Adrenal gland (tissue), 9 donors: ENCODE measurements at regions not wholly inside any gene's neighbourhood (a gene's known extent, or its start where the extent isn't known, plus 50 kb on each side); places are given as distances from the start of the nearest gene placed in this dataset.

Experiments
- DNase-seq, 7 donors: peaks; one replicate each; pipeline ENCODE4 v3.0.0-alpha.2; 2019 to 2020
- H3K27ac ChIP-seq, 5 donors: fragments of 200-600 bp; sonication (generic) in 4 of 5; 1 replicate in 3 of 5; 2 replicates in 2 of 5; pipeline versions ENCODE4 v1.5.1 to v1.8.0; 2016 to 2020; ENCODE audit warnings: mild to moderate bottlenecking in 1 of 5
- H3K27me3 ChIP-seq: fragments of 200-600 bp; 2 replicates; pipeline ENCODE4 v1.8.0; 2021
- H3K36me3 ChIP-seq, 2 donors: fragments of 200-600 bp; replicated peaks in 1 of 2; 1 replicate in 1 of 2; 2 replicates in 1 of 2; pipeline versions ENCODE4 v1.5.1 to v1.8.0; 2018 to 2022
- H3K4me1 ChIP-seq, 2 donors: fragments of 200-600 bp; replicated peaks in 1 of 2; 1 replicate in 1 of 2; 2 replicates in 1 of 2; pipeline versions ENCODE4 v1.5.1 to v1.8.0; 2018 to 2021
- H3K4me3 ChIP-seq, 4 donors: fragments of 200-600 bp; sonication (generic) in 3 of 4; one replicate each; pipeline ENCODE4 v1.5.1; 2016 to 2018
- H3K9me3 ChIP-seq, 3 donors: fragments of 200-600 bp; sonication (generic) in 1 of 3; replicated peaks in 1 of 3; 1 replicate in 2 of 3; 2 replicates in 1 of 3; pipeline versions ENCODE4 v1.5.1 to v1.8.0; 2016 to 2021
- CTCF ChIP-seq, 6 experiments: fragments of 450-650 bp in 4 of 6; fragments of 200-600 bp in 2 of 6; sonication (generic) in 1 of 6; IDR thresholded peaks; 1 replicate in 5 of 6; 2 replicates in 1 of 6; pipeline versions ENCODE4 v1.5.1 to v1.8.0; 2016 to 2021; ENCODE audit warnings: antibody characterized with exemption in 6 of 6, mild to moderate bottlenecking in 2 of 6, moderate library complexity in 1 of 6
- POLR2A ChIP-seq, 2 donors: fragments of 450-650 bp; IDR thresholded peaks; one replicate each; pipeline ENCODE4 v1.6.1; 2017; ENCODE audit warnings: antibody characterized with exemption in 2 of 2, mild to moderate bottlenecking in 2 of 2, moderate library complexity in 1 of 2
- WGBS, 4 donors: extraction: QIAGEN DNeasy Blood & Tissue Kit in 2 of 4; methylation state at CpG; one replicate each; pipeline versions ENCODE4 v1.1.5 to v1.1.7; 2013 to 2017; 5-methylcytosine and 5-hydroxymethylcytosine counted together
- intact Hi-C, 2 donors: fragments of 100-400 bp; cut with DNase I; formaldehyde crosslinking; loops; one replicate each; pipeline versions ENCODE4 v1.14.1 to v1.15.0; 2022 to 2023
- donor health status: healthy with polysubstance abuse.
- donor health status: Bipolar disorder and iron deficiency.
- donor health status: DM: yes; HTN: yes; CAD: no.
- donor health status: DM: no; HTN: no; CAD: no.
- donor health status: DM: no; HTN: no; CAD: no.

GRCh38 chr5:96329886-96330529 is 103.0 kb downstream of the PCSK1 start:
- no peak for TF ChIP-seq CTCF (IDR thresholded peaks at IDR 0.05)
- TF ChIP-seq POLR2A (IDR thresholded peaks at IDR 0.05) = no peak
- Histone ChIP-seq H3K9me3 (no peaks in the 10 kb centered on the region), H3K27ac (no peak overlapping the region), H3K4me3 (no peak overlapping the region), H3K27me3 (no peaks in the 10 kb centered on the region), H3K36me3 (no peaks in the 10 kb centered on the region), H3K4me1 (peaks cover 0 to 10% of the 10 kb centered on the region in 2 donors)
- DNase-seq = no peak
- WGBS, 4 donors = 83 to 86% (median 84%) methylated on average over 2 of the region's 2 CpGs
- intact Hi-C loops = loop anchor here in 1 of 2 donors (10.0 kb wide), 2 partner anchors 365 to 705 kb away; partner anchors contain the start of genes ELL2 and GPR150

- H3K4me1 ChIP-seq = peaks cover 0 to 10% of the 10 kb centered on the region in 2 donors
- H3K36me3 ChIP-seq = no peaks in the 10 kb centered on the region
- no peak for TF ChIP-seq POLR2A (IDR thresholded peaks at IDR 0.05)
- no peak for TF ChIP-seq CTCF (IDR thresholded peaks at IDR 0.05)
- no peak overlapping the region for H3K27ac ChIP-seq
- intact Hi-C loops = no loop called here
- H3K27me3 ChIP-seq = no peaks in the 10 kb centered on the region
- no peaks in the 10 kb centered on the region for H3K9me3 ChIP-seq
- no peak overlapping the region for H3K4me3 ChIP-seq
- WGBS, 4 donors = 81 to 85% (median 83%) methylated on average over 1 of the region's 1 CpG
- no peak for DNase-seq
Observed at GRCh38 chr5:96329289-96329688, 103.8 kb downstream of the PCSK1 start.

- no peak overlapping the region for H3K27ac ChIP-seq
- H3K4me1 ChIP-seq = peaks cover 0 to 10% of the 10 kb centered on the region in 2 donors
- H3K36me3 ChIP-seq = no peaks in the 10 kb centered on the region
- no peaks in the 10 kb centered on the region for H3K27me3 ChIP-seq
- no peak for DNase-seq
- no peaks in the 10 kb centered on the region for H3K9me3 ChIP-seq
- H3K4me3 ChIP-seq = no peak overlapping the region
- WGBS, 4 donors = 81 to 86% (median 84%) methylated on average over 2 of the region's 2 CpGs
- no peak for TF ChIP-seq CTCF (IDR thresholded peaks at IDR 0.05)
- no peak for TF ChIP-seq POLR2A (IDR thresholded peaks at IDR 0.05)
- intact Hi-C loops = no loop called here
Observed at GRCh38 chr5:96327722-96328121, 105.3 kb downstream of the PCSK1 start.

GRCh38 chr5:96326902-96327301 is 106.1 kb downstream of the PCSK1 start:
- no peaks in the 10 kb centered on the region for H3K9me3 ChIP-seq
- WGBS, 4 donors = 72 to 91% (median 83%) methylated on average over 4 of the region's 4 CpGs
- no peak overlapping the region for H3K27ac ChIP-seq
- DNase-seq = no peak
- no peaks in the 10 kb centered on the region for H3K36me3 ChIP-seq
- H3K4me3 ChIP-seq = no peak overlapping the region
- H3K27me3 ChIP-seq = no peaks in the 10 kb centered on the region
- H3K4me1 ChIP-seq = peaks cover 0 to 10% of the 10 kb centered on the region in 2 donors
- no peak for TF ChIP-seq POLR2A (IDR thresholded peaks at IDR 0.05)
- TF ChIP-seq CTCF (IDR thresholded peaks at IDR 0.05) = no peak
- intact Hi-C loops = no loop called here
